AG20443 (cell line): ENCODE measurements at regions not wholly inside any gene's neighbourhood (a gene's known extent, or its start where the extent isn't known, plus 50 kb on each side); places are given as distances from the start of the nearest gene placed in this dataset.

Experiments
- DNase-seq: peaks from one replicate; pipeline ENCODE4 v3.0.0; 2012; ENCODE audit warnings: low spot score, mixed read lengths

DNA sequence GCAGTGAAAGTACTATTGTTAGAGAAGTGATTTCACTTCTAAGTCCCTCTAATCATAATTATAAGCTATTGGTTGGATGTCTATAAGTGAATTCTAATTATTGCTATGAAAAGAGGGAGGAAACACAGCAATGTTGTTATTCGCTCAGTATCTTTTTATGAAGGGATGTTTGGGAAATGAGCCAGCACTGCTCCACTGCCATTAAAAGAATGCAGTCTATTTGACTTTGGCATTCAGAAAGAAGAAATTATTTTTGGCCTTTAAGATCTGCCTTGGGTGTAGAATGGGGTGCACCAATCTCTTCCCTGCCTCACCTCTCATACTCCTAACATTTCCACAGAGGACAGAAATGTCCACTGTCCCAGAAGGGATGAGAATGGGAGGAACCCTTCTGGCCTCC lies 332.0 kb downstream of the SPATA31D1 start:
- DNase-seq = no peak

DNA sequence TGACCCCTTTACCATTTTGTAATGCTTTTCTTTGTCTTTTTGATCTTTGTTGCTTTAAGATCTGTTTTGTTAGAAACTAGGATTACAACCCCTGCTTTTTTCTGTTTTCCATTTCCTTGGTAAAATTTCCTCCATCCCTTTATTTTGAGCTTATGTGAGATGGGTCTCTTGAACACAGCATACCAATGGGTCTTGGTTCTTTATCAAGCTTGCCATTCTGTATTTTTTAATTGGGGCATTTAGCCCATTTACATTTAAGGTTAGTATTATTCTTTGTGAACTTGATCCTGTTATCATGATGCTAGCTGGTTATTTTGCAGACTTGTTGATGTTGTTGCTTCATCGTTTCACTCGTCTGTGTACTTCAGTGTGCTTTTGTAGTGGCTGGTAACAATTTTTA lies 337.3 kb downstream of the SPATA31D1 start:
- DNase-seq = no peak

DNA sequence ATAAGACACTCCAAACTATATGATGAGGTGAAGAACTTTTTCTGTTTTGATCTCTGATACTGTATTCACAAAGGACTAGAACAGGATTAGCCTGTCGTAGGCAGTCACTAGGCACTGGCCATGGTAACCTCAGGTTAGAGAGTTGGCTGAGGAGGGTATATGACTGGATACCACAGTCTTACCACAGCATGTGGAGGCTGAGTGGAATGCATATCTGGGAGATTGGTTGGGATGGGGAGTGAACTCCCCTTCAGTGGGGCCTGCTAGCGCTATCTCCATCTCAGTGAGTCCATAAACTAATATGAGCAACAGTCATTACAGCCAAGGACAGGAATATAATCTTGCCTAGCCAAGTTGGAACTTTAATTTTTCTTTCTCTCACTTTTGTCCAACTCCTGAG lies 339.1 kb downstream of the SPATA31D1 start:
- no peak for DNase-seq

DNA sequence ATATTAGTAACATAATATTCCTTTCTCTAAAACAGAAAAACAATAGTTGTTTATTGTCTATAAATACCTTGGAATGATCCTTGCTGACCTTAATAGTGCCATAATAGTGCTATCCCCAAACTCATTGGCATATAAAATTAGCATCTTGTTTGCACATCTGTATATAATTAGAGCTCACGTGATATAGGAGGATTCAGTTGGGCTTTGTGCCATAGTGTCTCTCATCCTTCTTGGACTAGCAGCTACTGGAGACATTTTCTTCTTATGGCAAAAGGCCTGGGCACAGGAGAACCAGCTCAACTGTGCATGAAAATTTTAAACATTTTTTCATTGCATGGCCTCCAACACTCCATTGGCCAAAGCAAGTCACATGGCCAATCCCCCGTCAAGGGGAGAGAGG lies 342.5 kb downstream of the SPATA31D1 start:
- DNase-seq = no peak

DNA sequence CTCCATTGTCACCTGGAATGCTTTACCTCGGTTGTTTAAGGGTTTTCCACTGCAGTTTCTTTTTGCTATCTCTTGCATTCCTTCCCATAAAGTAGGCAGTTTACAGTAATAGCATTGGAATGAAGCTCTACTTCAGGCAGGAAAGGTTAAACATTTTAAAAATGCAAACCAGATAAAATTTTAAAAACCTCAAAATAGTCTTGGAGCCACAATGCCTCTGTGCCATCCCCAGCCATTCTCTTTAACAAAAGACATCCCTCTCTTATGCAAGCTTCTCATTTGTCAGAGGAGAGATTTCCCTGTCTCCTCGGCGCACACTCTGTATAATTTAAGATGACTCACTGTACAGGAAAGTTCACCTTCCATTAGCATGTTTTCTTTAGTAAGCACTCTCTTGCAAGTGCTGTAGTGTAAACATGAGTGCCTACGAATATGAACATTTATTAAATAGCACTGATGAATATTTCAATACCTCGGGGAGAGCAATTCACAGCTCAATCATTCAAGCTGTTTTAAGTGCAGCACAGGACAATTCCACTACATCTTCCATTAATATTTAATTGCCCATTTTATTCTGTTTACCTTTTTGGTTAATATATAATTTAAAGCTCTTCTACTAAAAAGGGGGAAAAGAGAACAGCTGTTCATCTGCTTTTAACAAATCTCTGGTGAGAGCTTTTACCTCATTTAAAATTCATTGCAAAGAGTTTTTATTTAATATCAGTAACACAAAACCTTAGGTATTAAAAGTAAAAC lies 343.6 kb downstream of the SPATA31D1 start:
- DNase-seq = peak; percentile 81

DNA sequence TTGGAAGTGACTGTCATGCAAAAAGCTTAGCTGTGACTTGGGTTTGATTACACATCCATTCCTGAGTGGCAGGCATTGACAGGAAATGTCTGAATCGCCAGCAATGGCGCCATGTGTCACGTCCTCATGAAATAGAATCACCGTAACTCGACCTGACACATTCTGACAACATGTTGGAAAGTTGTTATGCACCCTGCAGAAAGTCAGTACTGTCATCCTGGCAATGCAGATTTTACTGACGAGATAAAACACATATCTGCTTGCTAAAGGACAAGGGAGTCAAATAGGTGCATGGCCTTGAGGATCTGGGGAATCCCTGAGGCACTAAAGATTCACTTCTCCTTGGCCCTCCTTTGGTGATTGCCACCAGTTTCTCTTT lies 344.2 kb downstream of the SPATA31D1 start:
- no peak for DNase-seq

DNA sequence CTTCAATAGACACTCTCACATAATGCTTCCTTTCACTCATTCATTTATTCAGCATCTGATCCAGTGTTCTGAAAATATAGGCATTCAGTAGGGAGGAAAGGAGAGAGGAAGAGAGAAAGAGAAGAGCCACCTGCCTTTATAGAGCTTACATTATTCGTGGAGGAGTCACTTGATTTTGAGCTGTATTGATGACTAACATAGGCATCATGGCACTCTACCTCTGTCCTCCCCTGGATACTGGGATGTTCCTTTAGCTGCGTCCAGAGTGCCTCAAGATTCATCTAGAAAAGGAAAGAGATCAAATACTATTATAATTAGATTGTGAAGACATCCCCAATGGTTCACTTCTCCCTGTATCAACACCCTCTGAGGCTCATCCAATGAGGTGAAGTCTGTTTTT lies 345.1 kb downstream of the SPATA31D1 start:
- no peak for DNase-seq

DNA sequence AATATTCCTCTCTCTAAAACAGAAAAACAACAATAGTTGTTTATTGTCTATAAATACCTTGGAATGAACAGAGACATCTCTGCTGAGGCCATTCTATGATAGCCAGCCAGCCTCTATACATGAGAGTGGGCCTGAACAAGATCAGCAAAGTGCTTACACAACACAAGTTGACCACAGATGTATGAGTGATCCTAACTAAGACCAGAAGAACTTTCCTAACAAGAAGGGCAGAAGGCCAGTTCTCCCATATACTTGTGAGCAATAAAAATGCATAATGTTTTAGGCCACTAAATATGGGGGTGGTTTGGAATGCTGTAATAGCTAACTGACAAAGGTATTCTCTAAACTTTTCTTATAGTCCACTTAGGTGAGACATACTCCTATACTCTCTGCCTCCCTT lies 345.7 kb downstream of the SPATA31D1 start:
- peak; percentile 28 for DNase-seq

DNA sequence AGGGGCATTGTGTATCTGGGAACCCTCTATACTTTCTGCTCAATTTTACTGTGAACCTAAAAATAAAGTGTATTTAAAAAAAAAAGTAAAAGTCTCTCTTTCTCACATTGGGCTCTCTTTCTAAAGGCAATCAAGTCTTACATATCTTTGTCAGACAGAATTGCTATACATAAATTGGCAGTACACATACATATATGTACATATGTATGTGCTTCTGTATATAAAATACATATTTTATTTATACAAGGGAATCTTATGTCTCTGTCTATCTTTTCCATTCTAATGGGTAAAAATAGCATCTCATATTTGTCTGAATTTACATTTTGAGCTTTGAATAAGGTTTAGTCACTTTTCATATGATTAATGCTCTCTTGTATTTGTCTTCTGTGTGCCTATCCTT lies 348.8 kb downstream of the SPATA31D1 start:
- no peak for DNase-seq

DNA sequence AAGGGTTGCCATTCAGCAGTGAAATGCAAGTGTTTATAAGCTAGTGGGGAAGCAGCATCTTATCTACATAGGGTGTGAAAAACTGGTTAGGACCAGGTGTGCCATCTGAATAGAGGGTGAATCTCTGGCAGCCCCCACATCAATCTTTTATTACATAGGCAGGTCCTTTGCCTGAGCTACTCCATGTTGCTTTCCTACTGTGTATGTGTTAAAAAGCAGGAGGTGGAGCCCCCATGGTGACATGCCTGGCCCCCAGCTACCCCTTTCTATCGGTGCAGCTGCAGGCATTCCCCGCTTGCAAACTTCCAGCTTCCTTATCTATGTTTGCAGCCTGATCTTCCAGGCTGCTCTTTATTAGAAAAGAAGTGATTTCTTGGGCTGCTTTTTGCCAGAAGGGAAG lies 353.5 kb downstream of the SPATA31D1 start:
- DNase-seq = no peak

DNA sequence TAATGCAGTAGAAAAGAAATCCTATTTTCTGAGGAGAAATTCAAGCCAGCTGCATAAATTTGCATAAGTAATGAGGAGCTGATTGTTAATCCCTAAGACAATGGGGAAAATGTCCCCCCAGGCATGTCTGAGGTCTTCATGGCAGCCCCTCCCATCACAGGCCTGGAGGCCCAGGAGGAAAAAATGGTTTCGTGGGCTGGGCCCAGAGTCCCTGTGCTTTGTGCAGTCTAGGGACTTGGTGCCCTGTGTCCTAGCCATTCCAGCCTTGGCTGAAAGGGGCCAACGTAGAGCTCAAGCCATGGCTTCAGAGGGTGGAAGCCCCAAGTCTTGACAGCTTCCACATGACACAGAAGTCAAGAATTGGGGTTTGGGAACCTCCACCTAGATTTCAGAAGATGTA lies 357.5 kb downstream of the SPATA31D1 start:
- no peak for DNase-seq

DNA sequence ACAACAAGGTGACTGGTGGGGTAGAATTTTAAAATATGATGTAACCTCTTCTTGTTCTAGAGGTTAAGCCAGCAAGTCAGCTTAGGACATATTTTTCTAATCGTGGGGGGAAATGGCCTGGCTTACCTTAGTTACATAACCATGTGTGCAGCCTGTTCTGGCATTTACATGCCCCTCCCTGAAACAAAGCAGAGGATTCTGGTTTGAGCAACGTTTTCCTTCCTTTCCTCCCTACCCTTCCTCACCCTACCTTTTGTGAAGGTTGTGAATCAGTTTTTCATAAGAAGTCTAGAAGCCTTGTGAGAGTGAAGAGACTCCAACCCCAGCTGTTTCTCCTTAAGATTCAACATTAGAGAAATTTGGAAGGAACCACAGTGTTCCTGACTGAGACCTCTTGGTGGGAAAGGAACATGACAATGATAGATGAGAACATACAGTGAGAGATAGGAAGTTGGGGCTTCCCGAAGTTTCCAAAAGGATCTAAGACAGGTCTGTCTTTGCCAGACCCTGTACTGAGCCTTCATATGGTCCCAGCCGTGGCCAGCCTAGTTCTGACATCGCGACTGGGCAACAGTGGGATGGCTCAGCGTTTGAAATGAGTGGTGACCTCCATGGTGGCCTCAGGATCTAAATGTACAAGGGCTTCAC lies 365.2 kb downstream of the SPATA31D1 start:
- DNase-seq = no peak

DNA sequence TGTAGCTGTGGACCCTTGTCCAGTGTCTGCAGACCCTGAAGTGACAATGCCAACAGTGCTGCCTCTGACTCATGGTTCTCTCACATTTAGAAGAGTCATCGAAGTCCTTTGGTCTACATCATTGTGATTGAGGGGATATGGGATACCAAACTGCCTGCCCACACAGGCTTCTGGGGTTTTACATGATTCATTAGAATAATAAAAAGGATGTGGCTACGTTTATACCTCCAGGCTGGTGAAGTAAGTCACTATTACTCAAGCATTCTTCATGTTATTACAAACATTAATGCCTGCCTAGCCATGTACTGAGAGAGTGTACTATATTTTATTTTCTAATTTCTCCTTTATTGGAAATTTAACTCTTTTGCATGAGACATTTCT lies 365.7 kb downstream of the SPATA31D1 start:
- peak; percentile 58 for DNase-seq

DNA sequence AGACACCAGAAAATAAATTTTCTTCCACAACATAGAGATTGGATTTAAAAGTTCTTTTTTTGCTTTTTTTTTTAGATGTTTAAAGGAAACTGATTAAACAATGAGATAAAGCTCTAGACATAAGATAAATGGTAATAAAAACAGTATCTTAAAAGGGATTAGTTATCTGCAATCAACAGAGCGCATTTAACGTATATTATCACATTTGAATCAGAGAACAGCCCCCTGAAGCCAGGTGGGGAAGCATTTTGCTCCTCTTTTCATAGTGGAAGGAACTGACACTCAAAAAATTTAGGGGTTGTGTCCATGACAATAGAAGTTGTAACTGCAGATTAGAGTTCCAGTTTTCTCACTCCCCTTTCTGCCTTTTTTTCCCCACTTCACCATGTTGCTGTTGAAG lies 367.6 kb downstream of the SPATA31D1 start:
- DNase-seq = no peak

DNA sequence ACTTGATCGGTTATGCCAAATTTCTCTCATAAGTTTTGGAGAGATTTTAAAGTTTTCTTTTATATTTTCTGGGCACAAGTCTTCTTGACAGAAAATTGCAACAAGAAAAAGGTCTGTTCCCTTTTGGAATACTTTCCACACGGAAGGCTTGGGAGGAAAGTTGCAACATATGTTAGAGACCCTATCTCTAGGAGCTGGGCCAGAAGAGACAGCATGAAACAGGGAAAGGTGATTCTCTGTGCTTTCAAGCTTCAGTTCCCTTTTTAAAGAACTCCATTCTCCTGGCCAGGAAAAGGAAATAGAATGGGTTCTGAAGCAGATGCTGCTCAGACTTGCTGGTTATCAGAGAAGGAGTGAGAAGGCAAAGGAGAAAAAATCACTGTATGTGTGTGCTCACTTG lies 368.3 kb downstream of the SPATA31D1 start:
- DNase-seq = no peak

DNA sequence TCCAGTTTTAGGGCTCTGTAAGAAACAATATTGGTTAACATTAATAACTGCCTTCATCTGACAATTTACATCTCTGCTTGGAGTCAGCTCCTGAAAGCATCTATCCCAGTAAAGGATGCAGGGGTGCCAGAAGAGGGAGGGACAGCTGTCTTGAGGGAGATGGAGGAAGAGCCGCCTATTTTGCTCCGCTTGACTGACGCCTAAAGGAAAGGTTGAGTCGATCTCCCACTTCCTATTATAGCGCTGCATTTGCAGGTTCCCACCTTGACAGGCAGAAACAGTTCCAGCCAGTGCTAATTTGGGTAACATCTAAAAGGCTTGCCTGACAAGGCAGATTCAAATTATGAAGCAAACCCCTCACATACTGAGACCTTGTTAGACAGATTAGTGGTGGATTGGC lies 374.6 kb downstream of the SPATA31D1 start:
- DNase-seq = no peak

DNA sequence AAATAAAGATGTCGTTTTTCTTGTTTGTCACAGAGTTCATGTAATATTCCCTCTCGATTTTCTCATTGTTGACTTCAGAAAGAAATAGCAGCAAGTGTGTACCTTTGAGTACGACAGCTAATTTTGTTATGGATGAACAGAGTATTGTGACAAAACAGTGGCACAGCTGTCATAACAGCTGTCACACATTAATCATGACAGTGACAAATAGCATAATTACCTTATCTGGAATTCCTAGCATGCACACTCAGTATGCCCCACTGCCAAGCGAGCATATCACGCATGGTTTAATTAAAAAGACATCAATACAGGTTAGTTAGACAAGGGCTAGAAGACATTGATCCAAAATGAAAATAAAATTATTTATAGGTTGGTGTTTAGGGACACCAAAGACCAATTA lies 375.1 kb downstream of the SPATA31D1 start:
- no peak for DNase-seq

DNA sequence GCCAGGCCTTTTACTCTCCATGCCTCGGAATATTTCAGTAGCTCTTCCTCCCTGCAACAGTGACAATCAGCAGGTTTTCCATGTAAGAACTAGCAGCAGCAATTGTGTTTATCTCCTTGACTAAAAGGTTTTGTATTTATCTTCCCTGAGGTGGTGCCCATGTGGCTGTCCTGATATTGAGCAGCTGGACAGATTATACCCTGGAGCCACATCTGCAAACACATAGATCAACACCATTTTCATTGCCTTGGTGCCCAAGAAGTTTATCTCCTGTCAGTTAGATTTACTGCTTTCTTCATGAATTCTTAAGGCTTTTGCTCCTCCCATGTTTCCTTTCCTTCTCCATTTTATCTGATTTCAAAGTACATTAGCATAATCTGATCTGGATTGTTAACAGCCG lies 378.4 kb downstream of the SPATA31D1 start:
- no peak for DNase-seq

DNA sequence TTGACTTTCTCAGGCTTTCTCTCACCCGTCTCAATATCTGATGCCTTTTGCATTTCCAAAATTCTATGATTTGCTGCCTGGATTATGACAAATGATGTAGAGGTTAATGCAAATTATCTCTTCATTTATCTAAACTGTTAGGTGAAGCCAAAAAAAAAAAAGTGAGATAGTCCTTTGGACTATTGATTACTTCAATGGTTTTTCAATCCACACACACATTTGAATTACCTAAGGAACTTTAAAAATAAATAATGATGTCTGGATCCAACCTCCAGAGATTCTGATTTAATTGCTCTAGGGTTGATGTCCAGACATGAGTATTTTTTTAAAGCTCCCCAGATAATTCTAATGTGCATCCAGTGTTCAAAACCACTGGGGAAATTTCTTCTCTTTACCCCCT lies 379.4 kb downstream of the SPATA31D1 start:
- DNase-seq = no peak

DNA sequence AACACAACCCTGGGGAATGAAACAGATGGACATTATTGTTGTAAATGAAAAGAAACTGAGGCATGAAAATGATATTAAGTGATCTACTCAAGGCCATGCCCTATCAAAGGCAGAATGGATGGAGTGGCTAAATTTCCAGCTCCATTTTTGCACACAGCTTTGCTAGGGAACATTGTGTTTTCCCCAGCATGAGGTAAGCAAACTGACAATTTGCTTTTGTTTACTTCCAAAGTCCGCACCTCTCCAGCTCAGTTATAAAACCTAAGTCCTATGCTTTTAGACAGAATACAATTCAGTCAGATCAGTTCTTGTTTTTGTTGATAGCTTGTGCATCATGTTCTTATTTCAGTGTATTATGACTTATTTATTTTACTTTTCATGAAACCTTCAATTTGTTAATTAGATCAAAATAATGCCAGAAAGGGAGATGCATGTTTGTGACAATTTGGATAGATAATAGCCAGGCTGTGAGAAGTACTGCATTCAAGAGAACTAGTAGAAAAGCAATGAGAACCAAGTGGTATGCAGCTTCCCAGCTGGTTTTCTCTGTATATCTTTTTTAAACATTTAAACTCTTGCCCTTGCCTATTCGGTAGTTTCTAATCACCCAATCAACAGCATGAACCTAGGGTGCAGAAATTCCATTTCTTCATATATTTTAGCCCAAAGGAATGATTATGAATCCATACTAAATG lies 380.8 kb downstream of the SPATA31D1 start:
- no peak for DNase-seq

DNA sequence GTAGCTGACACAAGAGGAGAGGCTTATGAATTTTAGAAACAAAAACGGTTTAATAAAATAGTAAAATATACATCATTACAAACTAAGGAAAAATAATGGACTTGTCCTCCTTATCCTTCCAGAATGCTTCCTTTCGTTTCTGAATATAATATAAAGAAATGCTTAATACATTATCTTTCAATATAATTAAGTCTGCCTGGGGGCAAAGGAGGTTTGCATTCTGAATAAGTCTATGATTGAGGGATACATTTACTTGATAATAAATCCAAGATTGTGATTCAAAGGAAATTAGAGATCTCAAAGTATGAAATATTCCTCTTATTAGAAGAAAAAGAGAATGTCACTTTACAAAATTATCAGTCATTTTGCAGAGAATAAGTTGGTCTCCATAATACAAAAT lies 386.5 kb downstream of the SPATA31D1 start:
- DNase-seq = no peak

DNA sequence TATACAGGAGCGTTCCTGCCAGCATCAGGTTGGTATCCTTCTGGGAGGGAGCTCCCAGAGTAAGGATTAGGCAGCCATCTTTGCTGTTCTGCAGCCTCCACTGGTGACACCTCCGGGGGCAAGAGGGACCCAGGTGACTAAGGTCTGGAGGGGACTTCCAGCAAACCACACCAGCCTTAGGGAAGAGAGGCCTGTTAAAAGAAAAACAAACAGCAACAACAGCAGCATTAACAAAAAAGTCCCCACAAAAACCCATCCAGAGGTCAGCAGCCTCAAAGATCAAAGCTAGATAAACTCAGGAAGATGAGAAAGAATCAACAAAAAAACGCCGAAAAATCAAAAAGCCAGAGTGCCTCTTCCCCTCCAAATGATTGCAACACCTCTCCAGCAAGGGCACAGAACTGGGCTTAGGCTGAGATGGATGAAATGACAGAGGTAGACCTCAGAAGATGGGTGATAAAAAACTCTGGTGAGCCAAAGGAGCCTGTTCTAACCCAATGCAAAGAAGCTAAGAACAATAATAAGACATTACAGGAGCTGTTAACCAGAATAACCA lies 388.2 kb downstream of the SPATA31D1 start:
- no peak for DNase-seq
